Uterus (tissue), 3 donors: ENCODE measurements at regions not wholly inside any gene's neighbourhood (a gene's known extent, or its start where the extent isn't known, plus 50 kb on each side); places are given as distances from the start of the nearest gene placed in this dataset.

Experiments used
- DNase-seq, 2 donors: peaks; one replicate each; pipeline ENCODE4 v3.0.0-alpha.2; 2019 to 2020
- H3K27ac ChIP-seq, 2 donors: fragments of 200-600 bp; sonication (generic); 1 replicate in 1 of 2; 2 replicates in 1 of 2; pipeline ENCODE4 v1.5.1; 2016 to 2018
- H3K27me3 ChIP-seq, 2 donors: fragments of 200-600 bp; sonication (generic); one replicate each; pipeline ENCODE4 v1.5.1; 2018 to 2019; ENCODE audit warnings: control low read depth in 1 of 2
- H3K36me3 ChIP-seq, 2 donors: fragments of 200-600 bp; sonication (generic); one replicate each; pipeline ENCODE4 v1.5.1; 2019; ENCODE audit warnings: control low read depth in 1 of 2
- H3K4me1 ChIP-seq, 2 donors: fragments of 200-600 bp; sonication (generic); one replicate each; pipeline ENCODE4 v1.5.1; 2018 to 2019; ENCODE audit warnings: control low read depth in 1 of 2
- H3K4me3 ChIP-seq, 2 donors: fragments of 200-600 bp; sonication (generic); 1 replicate in 1 of 2; 2 replicates in 1 of 2; pipeline ENCODE4 v1.5.1; 2018 to 2019; ENCODE audit warnings: mild to moderate bottlenecking in 1 of 2
- H3K9me3 ChIP-seq, 2 donors: fragments of 200-600 bp; sonication (generic); one replicate each; pipeline ENCODE4 v1.5.1; 2019; ENCODE audit warnings: control low read depth in 1 of 2
- POLR2A ChIP-seq, 2 donors: fragments of 450-650 bp; IDR thresholded peaks; one replicate each; pipeline ENCODE4 v1.6.1; 2016; ENCODE audit warnings: antibody characterized with exemption in 2 of 2, mild to moderate bottlenecking in 1 of 2, moderate library complexity in 1 of 2
- intact Hi-C: fragments of 100-400 bp; cut with DNase I; formaldehyde crosslinking; loops from one replicate; pipeline ENCODE4 v1.15.1; 2023; ENCODE audit warnings: low total_unique reads
- TF ChIP-seq, protein P1 (sequence below), 4 experiments: fragments of 200-600 bp in 2 of 4; fragments of 450-650 bp in 2 of 4; sonication (generic) in 2 of 4; IDR thresholded peaks; one replicate each; pipeline ENCODE4 v1.5.1; 2016 to 2019; ENCODE audit warnings: antibody characterized with exemption in 4 of 4, mild to moderate bottlenecking in 2 of 4, moderate library complexity in 1 of 4
- donor health status: DM: yes; HTN: yes; CAD: no.

DNA sequence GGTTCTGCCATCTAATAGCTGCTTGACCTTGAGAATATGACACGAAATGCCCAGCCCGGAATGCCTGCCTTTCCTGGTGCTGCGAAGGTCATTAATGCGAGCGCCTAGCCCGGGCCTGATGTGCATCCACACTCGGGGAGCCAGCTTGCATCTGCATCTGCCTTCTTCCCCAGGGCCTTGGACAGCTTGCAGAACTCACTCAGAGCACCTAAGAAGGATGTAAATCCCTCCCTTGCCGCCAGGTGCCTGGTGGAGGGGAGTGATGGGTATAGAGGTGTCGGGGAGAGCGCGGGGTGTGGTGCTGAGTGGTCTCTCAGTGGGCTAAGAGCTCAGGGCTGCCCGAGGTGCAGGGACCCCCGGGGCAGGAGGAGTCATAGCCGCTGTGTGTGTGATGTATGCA, 127.2 kb downstream of the MRPL36 start:
- intact Hi-C loops: no loop called here
- TF ChIP-seq, protein P1, sequence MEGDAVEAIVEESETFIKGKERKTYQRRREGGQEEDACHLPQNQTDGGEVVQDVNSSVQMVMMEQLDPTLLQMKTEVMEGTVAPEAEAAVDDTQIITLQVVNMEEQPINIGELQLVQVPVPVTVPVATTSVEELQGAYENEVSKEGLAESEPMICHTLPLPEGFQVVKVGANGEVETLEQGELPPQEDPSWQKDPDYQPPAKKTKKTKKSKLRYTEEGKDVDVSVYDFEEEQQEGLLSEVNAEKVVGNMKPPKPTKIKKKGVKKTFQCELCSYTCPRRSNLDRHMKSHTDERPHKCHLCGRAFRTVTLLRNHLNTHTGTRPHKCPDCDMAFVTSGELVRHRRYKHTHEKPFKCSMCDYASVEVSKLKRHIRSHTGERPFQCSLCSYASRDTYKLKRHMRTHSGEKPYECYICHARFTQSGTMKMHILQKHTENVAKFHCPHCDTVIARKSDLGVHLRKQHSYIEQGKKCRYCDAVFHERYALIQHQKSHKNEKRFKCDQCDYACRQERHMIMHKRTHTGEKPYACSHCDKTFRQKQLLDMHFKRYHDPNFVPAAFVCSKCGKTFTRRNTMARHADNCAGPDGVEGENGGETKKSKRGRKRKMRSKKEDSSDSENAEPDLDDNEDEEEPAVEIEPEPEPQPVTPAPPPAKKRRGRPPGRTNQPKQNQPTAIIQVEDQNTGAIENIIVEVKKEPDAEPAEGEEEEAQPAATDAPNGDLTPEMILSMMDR (IDR thresholded peaks at IDR 0.05): no peak
- TF ChIP-seq POLR2A (IDR thresholded peaks at IDR 0.05): no peak
- DNase-seq: no peak
- H3K4me3 ChIP-seq: no peak overlapping the region
- H3K4me1 ChIP-seq: peaks cover 0 to 5% of the 10 kb centered on the region in 2 donors
- H3K27me3 ChIP-seq: peaks cover 0 to 5% of the 10 kb centered on the region in 2 donors
- no peaks in the 10 kb centered on the region for H3K9me3 ChIP-seq
- H3K36me3 ChIP-seq: no peaks in the 10 kb centered on the region
- H3K27ac ChIP-seq: no peak overlapping the region

DNA sequence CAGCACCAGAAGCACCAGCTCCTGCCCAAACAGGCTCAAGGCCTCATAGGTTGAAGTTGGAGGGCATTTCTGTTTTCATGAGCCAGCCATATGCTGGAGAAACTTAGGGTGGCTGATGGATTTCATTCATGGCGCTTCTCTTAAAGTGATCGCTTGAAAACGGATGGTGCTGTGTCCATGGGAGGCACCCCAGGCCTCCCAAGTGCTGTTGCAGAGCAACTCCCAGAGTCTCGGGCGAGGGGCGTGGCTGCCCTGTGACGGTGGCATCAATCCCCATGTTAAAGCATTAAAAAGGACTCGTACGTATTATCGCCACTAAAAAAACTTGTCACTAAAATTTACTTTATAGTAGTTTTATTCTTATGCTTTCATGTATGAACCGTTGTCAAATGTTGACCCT, 128.3 kb downstream of the MRPL36 start:
- H3K27ac ChIP-seq: no peak overlapping the region
- H3K9me3 ChIP-seq: no peaks in the 10 kb centered on the region
- peaks cover 0 to 11% of the 10 kb centered on the region in 2 donors for H3K27me3 ChIP-seq
- H3K4me1 ChIP-seq: peaks cover 0 to 5% of the 10 kb centered on the region in 2 donors
- no peak for DNase-seq
- no peak overlapping the region for H3K4me3 ChIP-seq
- H3K36me3 ChIP-seq: no peaks in the 10 kb centered on the region
- TF ChIP-seq POLR2A (IDR thresholded peaks at IDR 0.05): no peak
- TF ChIP-seq, protein P1 (IDR thresholded peaks at IDR 0.05): no peak
- intact Hi-C loops: no loop called here

DNA sequence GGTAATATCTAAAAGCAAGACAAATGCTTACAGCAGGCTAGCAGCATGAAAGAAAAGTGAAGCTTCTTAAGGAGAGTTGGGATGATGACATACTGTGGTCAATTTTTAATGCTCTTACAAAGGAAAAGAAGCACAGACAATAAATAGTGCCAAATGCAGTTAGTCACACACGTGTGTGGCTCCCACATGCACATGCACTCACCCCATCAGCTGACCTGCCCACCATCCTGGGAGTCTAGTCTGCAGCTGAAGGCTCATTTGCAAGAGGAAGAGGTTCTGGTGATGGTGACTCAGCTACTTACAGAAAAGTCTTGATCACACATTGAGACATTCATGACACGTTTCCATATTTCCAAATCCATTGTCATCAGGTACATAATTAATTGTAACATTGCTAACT, 129.3 kb downstream of the MRPL36 start:
- H3K36me3 ChIP-seq: no peaks in the 10 kb centered on the region
- H3K4me3 ChIP-seq: no peak overlapping the region
- intact Hi-C loops: no loop called here
- H3K27me3 ChIP-seq: peaks cover 0 to 21% of the 10 kb centered on the region in 2 donors
- H3K4me1 ChIP-seq: peaks cover 0 to 5% of the 10 kb centered on the region in 2 donors
- no peak for DNase-seq
- no peak for TF ChIP-seq POLR2A (IDR thresholded peaks at IDR 0.05)
- TF ChIP-seq, protein P1 (IDR thresholded peaks at IDR 0.05): no peak
- no peak overlapping the region for H3K27ac ChIP-seq
- no peaks in the 10 kb centered on the region for H3K9me3 ChIP-seq

DNA sequence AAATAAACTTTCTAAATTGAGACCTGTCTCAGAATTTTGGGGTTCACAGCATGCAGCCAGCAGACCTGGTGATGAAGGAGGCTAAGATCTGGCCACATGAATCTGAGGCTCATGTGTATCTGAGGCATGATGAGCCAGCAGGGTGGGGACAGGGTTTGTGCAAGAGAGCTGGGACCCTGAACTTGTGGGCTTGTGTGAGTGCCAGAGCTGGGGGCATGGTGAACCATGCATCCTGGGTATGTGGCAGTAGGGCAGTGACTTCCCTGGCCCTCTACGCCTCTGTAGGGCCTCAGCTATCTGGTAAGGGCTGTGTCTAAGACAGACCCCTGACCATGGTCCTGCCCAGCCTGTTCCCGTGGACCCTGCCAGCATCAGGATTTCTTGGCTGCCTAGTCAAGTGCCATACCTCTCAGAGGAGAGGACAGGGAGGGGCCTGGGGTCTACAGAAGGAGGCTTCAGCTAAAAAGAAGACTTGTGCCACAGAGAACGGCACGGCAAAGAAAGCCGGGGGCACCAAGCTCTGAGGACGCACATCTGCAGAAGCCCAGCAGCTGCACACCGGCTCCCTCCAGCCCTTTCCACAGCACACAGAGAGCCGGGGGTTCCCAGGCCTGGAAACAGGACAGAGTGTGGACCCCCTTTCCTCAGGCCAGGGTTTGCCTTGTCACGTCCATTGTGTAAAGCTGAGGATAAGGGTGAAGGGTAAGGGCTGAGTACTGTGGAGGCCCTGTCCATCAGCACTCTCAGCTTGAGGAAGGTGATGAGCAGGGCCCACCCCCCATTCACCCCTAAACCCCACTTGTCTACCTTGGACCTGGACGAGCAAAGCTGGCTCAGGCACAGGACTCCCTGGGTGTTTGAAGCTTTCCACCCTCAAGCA, 130.1 kb downstream of the MRPL36 start:
- DNase-seq: no peak
- no peak for TF ChIP-seq POLR2A (IDR thresholded peaks at IDR 0.05)
- TF ChIP-seq, protein P1 (IDR thresholded peaks at IDR 0.05): no peak
- peaks cover 0 to 5% of the 10 kb centered on the region in 2 donors for H3K4me1 ChIP-seq
- H3K27me3 ChIP-seq: peaks cover 0 to 22% of the 10 kb centered on the region in 2 donors
- no peaks in the 10 kb centered on the region for H3K36me3 ChIP-seq
- intact Hi-C loops: no loop called here
- no peak overlapping the region for H3K27ac ChIP-seq
- H3K9me3 ChIP-seq: no peaks in the 10 kb centered on the region
- H3K4me3 ChIP-seq: no peak overlapping the region

DNA sequence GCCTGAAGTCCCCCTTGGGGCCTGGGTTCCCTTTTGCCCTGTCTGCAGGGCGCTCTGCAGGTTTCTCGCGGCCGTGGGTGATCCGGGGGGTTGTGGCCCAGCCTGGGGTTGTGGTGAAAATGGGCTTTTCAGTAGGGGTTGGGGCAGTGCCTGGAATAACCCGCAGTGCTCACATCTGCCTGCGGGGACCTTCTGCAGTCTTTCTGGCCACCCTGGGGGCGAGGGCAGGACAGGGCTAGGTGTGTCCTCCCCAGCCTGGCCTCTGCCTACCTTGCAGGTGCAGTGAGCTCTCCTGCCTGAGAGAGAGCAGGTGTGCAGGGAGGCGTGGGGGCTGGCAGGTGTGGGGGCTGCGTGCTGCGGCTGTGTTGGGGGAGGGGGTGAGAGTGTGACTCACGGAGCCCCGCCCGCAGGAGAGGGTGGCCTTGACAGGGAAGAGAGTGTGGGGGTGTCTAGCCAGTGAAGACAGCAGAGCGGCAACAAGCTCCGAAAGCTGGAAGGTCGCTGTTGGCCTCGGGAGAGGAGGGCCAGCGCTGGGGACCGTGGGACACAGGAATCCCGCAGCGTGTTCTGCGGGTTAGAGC, 131.4 kb downstream of the MRPL36 start:
- TF ChIP-seq, protein P1 (IDR thresholded peaks at IDR 0.05): no peak
- no peak for TF ChIP-seq POLR2A (IDR thresholded peaks at IDR 0.05)
- H3K9me3 ChIP-seq: no peaks in the 10 kb centered on the region
- DNase-seq: no peak
- intact Hi-C loops: no loop called here
- H3K27me3 ChIP-seq: peaks cover 0 to 22% of the 10 kb centered on the region in 2 donors
- H3K36me3 ChIP-seq: no peaks in the 10 kb centered on the region
- H3K4me3 ChIP-seq: no peak overlapping the region
- H3K4me1 ChIP-seq: peaks cover 0 to 5% of the 10 kb centered on the region in 2 donors
- no peak overlapping the region for H3K27ac ChIP-seq
